PC-9 (cell line): ENCODE measurements at regions not wholly inside any gene's neighbourhood (a gene's known extent, or its start where the extent isn't known, plus 50 kb on each side); places are given as distances from the start of the nearest gene placed in this dataset.

ENCODE experiments used
- BruUV-seq: library from RNA; stranded (reverse); fragments of 400-500 nt; replicated peaks from 2 replicates; lab custom pipeline; 2021; lab: Mats Ljungman, UMichigan
- CTCF ChIA-PET: fragments of 300-600 bp; sonication (Branson Sonifier 250); formaldehyde crosslinking; loops from one replicate; lab custom pipeline; 2022; ENCODE audit warnings: antibody characterized with exemption; lab: Charles Lee
- POLR2A ChIA-PET: fragments of 300-600 bp; sonication (Branson Sonifier 250); formaldehyde crosslinking; loops from one replicate; lab custom pipeline; 2022; ENCODE audit warnings: antibody characterized with exemption; ENCODE audit not compliant: unreplicated experiment; lab: Charles Lee
- DNase-seq, 2 experiments: peaks; one replicate each; pipeline versions ENCODE4 v3.0.0 to v3.0.0-alpha.2; 2015 to 2022; ENCODE audit warnings: mixed read lengths in 1 of 2
- H2AFZ ChIP-seq: fragments of 200-600 bp; sonication (generic); 2 replicates; pipeline ENCODE4 v1.8.1; 2017; ENCODE audit warnings: antibody characterized with exemption
- H3F3A ChIP-seq: fragments of 200-600 bp; sonication (generic); 2 replicates; pipeline ENCODE4 v1.8.1; 2017; ENCODE audit warnings: antibody characterized with exemption, mild to moderate bottlenecking, low read depth; ENCODE audit not compliant: insufficient read depth
- H3K27ac ChIP-seq: fragments of 200-600 bp; sonication (generic); 2 replicates; pipeline ENCODE4 v1.6.1; 2016; ENCODE audit warnings: mixed run types
- H3K27me3 ChIP-seq: fragments of 200-600 bp; sonication (generic); 2 replicates; pipeline ENCODE4 v1.6.1; 2016; ENCODE audit warnings: low read depth, mixed run types; ENCODE audit not compliant: insufficient read depth
- H3K36me3 ChIP-seq: fragments of 200-600 bp; sonication (generic); 2 replicates; pipeline ENCODE4 v1.6.1; 2016; ENCODE audit warnings: low read depth, mixed run types
- H3K4me1 ChIP-seq: fragments of 200-600 bp; sonication (generic); replicated peaks from 2 replicates; pipeline ENCODE4 v1.6.1; 2016; ENCODE audit warnings: mixed run types; ENCODE audit not compliant: insufficient read depth
- H3K4me2 ChIP-seq: fragments of 200-600 bp; sonication (generic); 2 replicates; pipeline ENCODE4 v1.6.1; 2017; ENCODE audit warnings: mixed run types
- H3K4me3 ChIP-seq: fragments of 200-600 bp; sonication (generic); 2 replicates; pipeline ENCODE4 v1.6.1; 2016; ENCODE audit warnings: mixed run types
- H3K79me2 ChIP-seq: fragments of 200-600 bp; sonication (generic); 2 replicates; pipeline ENCODE4 v1.6.1; 2017; ENCODE audit warnings: low read depth, mixed run types
- H3K9me2 ChIP-seq: fragments of 200-600 bp; sonication (generic); 2 replicates; pipeline ENCODE4 v1.8.1; 2017; ENCODE audit warnings: mild to moderate bottlenecking; ENCODE audit not compliant: insufficient read depth
- H3K9me3 ChIP-seq: fragments of 200-600 bp; sonication (generic); 2 replicates; pipeline ENCODE4 v1.8.1; 2016; ENCODE audit warnings: low read depth; ENCODE audit not compliant: insufficient read depth
- H4K20me1 ChIP-seq: fragments of 200-600 bp; sonication (generic); 2 replicates; pipeline ENCODE4 v1.8.1; 2017; ENCODE audit not compliant: insufficient read depth
- CTCF ChIP-seq: fragments of 200-600 bp; sonication (generic); conservative IDR thresholded peaks from 2 replicates; pipeline ENCODE4 v1.6.1; 2017; ENCODE audit warnings: mixed run types, antibody characterized with exemption, mild to moderate bottlenecking, moderate library complexity
- EZH2 ChIP-seq: fragments of 200-600 bp; sonication (generic); IDR thresholded peaks from 2 replicates; pipeline ENCODE4 v1.8.0; 2017; ENCODE audit warnings: antibody characterized with exemption, low read depth
- intact Hi-C: fragments of 100-400 bp; cut with micrococcal nuclease; formaldehyde crosslinking; loops from one replicate; pipeline ENCODE4 v1.10.0; 2022; ENCODE audit not compliant: unreplicated experiment

GRCh38 chr7:93758631-93759030 lies 131.9 kb downstream of the TFPI2 start:
- Histone ChIP-seq H3K27ac (no peak overlapping the region), H2AFZ (no peak overlapping the region), H3K79me2 (no peaks in the 10 kb centered on the region), H3K27me3 (no peaks in the 10 kb centered on the region), H3K36me3 (no peaks in the 10 kb centered on the region), H3K9me2 (no peaks in the 10 kb centered on the region), H3K4me2 (no peak overlapping the region), H4K20me1 (no peaks in the 10 kb centered on the region), H3K9me3 (no peaks in the 10 kb centered on the region), H3K4me1 (no peaks in the 10 kb centered on the region), H3F3A (no peaks in the 10 kb centered on the region), H3K4me3 (no peak overlapping the region)
- TF ChIP-seq EZH2 (no peak), CTCF (no peak)
- intact Hi-C loops = no loop called here
- CTCF ChIA-PET = no interaction called here
- no peak for DNase-seq
- no TSS peak for BruUV-seq
- POLR2A ChIA-PET = no interaction called here

- ChIA-PET CTCF (no interaction called here), POLR2A (no interaction called here)
- BruUV-seq = no TSS peak
- H4K20me1 ChIP-seq = no peaks in the 10 kb centered on the region
- no peaks in the 10 kb centered on the region for H3K9me2 ChIP-seq
- no peak overlapping the region for H2AFZ ChIP-seq
- no peak overlapping the region for H3K27ac ChIP-seq
- H3K4me3 ChIP-seq = no peak overlapping the region
- intact Hi-C loops = no loop called here
- no peak overlapping the region for H3K4me2 ChIP-seq
- no peaks in the 10 kb centered on the region for H3F3A ChIP-seq
- H3K79me2 ChIP-seq = no peaks in the 10 kb centered on the region
- H3K4me1 ChIP-seq = no peaks in the 10 kb centered on the region
- H3K27me3 ChIP-seq = no peaks in the 10 kb centered on the region
- H3K9me3 ChIP-seq = no peaks in the 10 kb centered on the region
- DNase-seq = no peak
- TF ChIP-seq EZH2 = no peak
- no peak for TF ChIP-seq CTCF
- no peaks in the 10 kb centered on the region for H3K36me3 ChIP-seq
These were observed 133.1 kb downstream of the TFPI2 start for GRCh38 chr7:93757426-93757825.

- Histone ChIP-seq H3K79me2 (no peaks in the 10 kb centered on the region), H3K4me2 (no peak overlapping the region), H3K4me1 (no peaks in the 10 kb centered on the region), H3F3A (no peaks in the 10 kb centered on the region), H3K36me3 (no peaks in the 10 kb centered on the region), H3K9me3 (no peaks in the 10 kb centered on the region), H3K4me3 (no peak overlapping the region), H4K20me1 (no peaks in the 10 kb centered on the region), H3K27ac (no peak overlapping the region), H2AFZ (no peak overlapping the region), H3K9me2 (no peaks in the 10 kb centered on the region), H3K27me3 (no peaks in the 10 kb centered on the region)
- intact Hi-C loops = no loop called here
- ChIA-PET POLR2A (no interaction called here), CTCF (no interaction called here)
- BruUV-seq = no TSS peak
- no peak for DNase-seq
- no peak for TF ChIP-seq EZH2
- no peak for TF ChIP-seq CTCF
These were observed 133.7 kb downstream of the TFPI2 start for GRCh38 chr7:93756890-93757289.
